ENCODE measurements at regions not wholly inside any gene's neighbourhood (a gene's known extent, or its start where the extent isn't known, plus 50 kb on each side); places are given as distances from the start of the nearest gene placed in this dataset.

GRCh38 chr4:74522251-74522991 lies 77.5 kb downstream of the AREG start:
- no peaks in the 10 kb centered on the region for H3F3A ChIP-seq (ENCODE audit: low read depth)
- H2AFZ ChIP-seq (ENCODE audit: low read length), result no peak overlapping the region
- H3K4me1 ChIP-seq (ENCODE audit: insufficient read depth, low read length, poor library complexity, severe bottlenecking), result no peaks in the 10 kb centered on the region
- no peaks in the 10 kb centered on the region for H3K9me2 ChIP-seq (replicated peaks; ENCODE audit: low read depth, low read length)
- no peak overlapping the region for H3K4me3 ChIP-seq (ENCODE audit: low read length, poor library complexity, severe bottlenecking)
- no peaks in the 10 kb centered on the region for H4K20me1 ChIP-seq (ENCODE audit: insufficient read depth, low read length, poor library complexity, severe bottlenecking)
- H3K4me2 ChIP-seq (ENCODE audit: low read depth, low read length, poor library complexity, severe bottlenecking), result no peak overlapping the region
- H3K9ac ChIP-seq (ENCODE audit: low read depth, low read length, poor library complexity, severe bottlenecking), result no peak overlapping the region
- H3K36me3 ChIP-seq (ENCODE audit: insufficient read depth, low read length), result no peaks in the 10 kb centered on the region
- H3K79me2 ChIP-seq (ENCODE audit: insufficient read depth, low read length), result no peaks in the 10 kb centered on the region
- no peak for TF ChIP-seq EZH2phosphoT487 (IDR thresholded peaks at IDR 0.05; ENCODE audit: borderline replicate concordance)
- TF ChIP-seq CTCF (conservative IDR thresholded peaks at IDR 0.05; ENCODE audit: low read length), result no peak
- H3K9me3 ChIP-seq (ENCODE audit: insufficient read depth, low read depth, low read length), result no peaks in the 10 kb centered on the region
- H3K27me3 ChIP-seq (ENCODE audit: insufficient read depth, low read length, poor library complexity, severe bottlenecking), result no peaks in the 10 kb centered on the region

GRCh38 chr4:74523096-74523495 lies 78.2 kb downstream of the AREG start:
- no peak overlapping the region for H3K9ac ChIP-seq (ENCODE audit: low read depth, low read length, poor library complexity, severe bottlenecking)
- H3K4me3 ChIP-seq (ENCODE audit: low read length, poor library complexity, severe bottlenecking), result no peak overlapping the region
- no peaks in the 10 kb centered on the region for H3F3A ChIP-seq (ENCODE audit: low read depth)
- H3K9me2 ChIP-seq (replicated peaks; ENCODE audit: low read depth, low read length), result no peaks in the 10 kb centered on the region
- no peak overlapping the region for H2AFZ ChIP-seq (ENCODE audit: low read length)
- no peaks in the 10 kb centered on the region for H3K9me3 ChIP-seq (ENCODE audit: insufficient read depth, low read depth, low read length)
- TF ChIP-seq EZH2phosphoT487 (IDR thresholded peaks at IDR 0.05; ENCODE audit: borderline replicate concordance) (no peak), CTCF (conservative IDR thresholded peaks at IDR 0.05; ENCODE audit: low read length) (no peak)
- H3K79me2 ChIP-seq (ENCODE audit: insufficient read depth, low read length), result no peaks in the 10 kb centered on the region
- H3K4me1 ChIP-seq (ENCODE audit: insufficient read depth, low read length, poor library complexity, severe bottlenecking), result no peaks in the 10 kb centered on the region
- H3K27me3 ChIP-seq (ENCODE audit: insufficient read depth, low read length, poor library complexity, severe bottlenecking), result no peaks in the 10 kb centered on the region
- no peaks in the 10 kb centered on the region for H3K36me3 ChIP-seq (ENCODE audit: insufficient read depth, low read length)
- no peaks in the 10 kb centered on the region for H4K20me1 ChIP-seq (ENCODE audit: insufficient read depth, low read length, poor library complexity, severe bottlenecking)
- H3K4me2 ChIP-seq (ENCODE audit: low read depth, low read length, poor library complexity, severe bottlenecking), result no peak overlapping the region

GRCh38 chr4:74524985-74525384 lies 80.0 kb downstream of the AREG start:
- H3K4me1 ChIP-seq (ENCODE audit: insufficient read depth, low read length, poor library complexity, severe bottlenecking), result no peaks in the 10 kb centered on the region
- no peak for TF ChIP-seq CTCF (conservative IDR thresholded peaks at IDR 0.05; ENCODE audit: low read length)
- no peak for TF ChIP-seq EZH2phosphoT487 (IDR thresholded peaks at IDR 0.05; ENCODE audit: borderline replicate concordance)
- no peaks in the 10 kb centered on the region for H3K79me2 ChIP-seq (ENCODE audit: insufficient read depth, low read length)
- no peak overlapping the region for H3K4me3 ChIP-seq (ENCODE audit: low read length, poor library complexity, severe bottlenecking)
- no peaks in the 10 kb centered on the region for H4K20me1 ChIP-seq (ENCODE audit: insufficient read depth, low read length, poor library complexity, severe bottlenecking)
- H3K4me2 ChIP-seq (ENCODE audit: low read depth, low read length, poor library complexity, severe bottlenecking), result no peak overlapping the region
- H3F3A ChIP-seq (ENCODE audit: low read depth), result no peaks in the 10 kb centered on the region
- H3K9me2 ChIP-seq (replicated peaks; ENCODE audit: low read depth, low read length), result no peaks in the 10 kb centered on the region
- H3K9ac ChIP-seq (ENCODE audit: low read depth, low read length, poor library complexity, severe bottlenecking), result no peak overlapping the region
- no peak overlapping the region for H2AFZ ChIP-seq (ENCODE audit: low read length)
- H3K36me3 ChIP-seq (ENCODE audit: insufficient read depth, low read length), result no peaks in the 10 kb centered on the region
- H3K27me3 ChIP-seq (ENCODE audit: insufficient read depth, low read length, poor library complexity, severe bottlenecking), result no peaks in the 10 kb centered on the region
- H3K9me3 ChIP-seq (ENCODE audit: insufficient read depth, low read depth, low read length), result no peaks in the 10 kb centered on the region

Data from Loucy (cell line).